Stimulated activated CD8-positive, alpha-beta memory T cell treated with anti-CD3 and anti-CD28 coated beads, Interleukin-4, amount 100 ng/mL, for 1 hour (primary cell): ENCODE measurements at regions not wholly inside any gene's neighbourhood (a gene's known extent, or its start where the extent isn't known, plus 50 kb on each side); places are given as distances from the start of the nearest gene placed in this dataset.

Experiments
- DNase-seq, 2 donors: peaks; one replicate each; pipeline ENCODE4 v3.0.0-alpha.2; 2020; ENCODE audit warnings: low read depth in 2 of 2, low spot score in 1 of 2

GRCh38 chr6:165917576-165917975 lies 250.1 kb downstream of the TBXT start:
- DNase-seq = no peak

- DNase-seq = no peak
Measured at GRCh38 chr6:165915022-165915770, 252.2 kb upstream of the PDE10A start.

- no peak for DNase-seq
Measured at GRCh38 chr6:165913676-165914570, 250.9 kb upstream of the PDE10A start.

- no peak for DNase-seq
Measured at GRCh38 chr6:165910184-165910966, 247.3 kb upstream of the PDE10A start.

- no peak for DNase-seq
Measured at GRCh38 chr6:165906736-165907135, 243.7 kb upstream of the PDE10A start.

GRCh38 chr6:165905744-165906143 lies 242.7 kb upstream of the PDE10A start:
- DNase-seq = no peak

GRCh38 chr6:165900970-165901369 lies 237.9 kb upstream of the PDE10A start:
- no peak for DNase-seq

GRCh38 chr6:165899611-165900010 lies 236.6 kb upstream of the PDE10A start:
- no peak for DNase-seq

- no peak for DNase-seq
Measured at GRCh38 chr6:165895421-165896165, 232.6 kb upstream of the PDE10A start.

- no peak for DNase-seq
Measured at GRCh38 chr6:165894171-165894825, 231.3 kb upstream of the PDE10A start.

GRCh38 chr6:165893431-165893830 lies 230.4 kb upstream of the PDE10A start:
- no peak for DNase-seq

GRCh38 chr6:165891320-165891719 lies 228.3 kb upstream of the PDE10A start:
- DNase-seq = no peak

GRCh38 chr6:165890404-165890735 lies 227.3 kb upstream of the PDE10A start:
- no peak for DNase-seq

GRCh38 chr6:165889636-165890403 lies 226.8 kb upstream of the PDE10A start:
- DNase-seq = no peak

- no peak for DNase-seq
Measured at GRCh38 chr6:165886169-165886568, 223.1 kb upstream of the PDE10A start.

- peak in 1 of 2 donors; percentile 34 for DNase-seq
Measured at GRCh38 chr6:165884813-165885765, 222.0 kb upstream of the PDE10A start.

GRCh38 chr6:165883851-165884640 lies 221.0 kb upstream of the PDE10A start:
- DNase-seq = no peak

- DNase-seq = no peak
Measured at GRCh38 chr6:165881806-165882205, 218.8 kb upstream of the PDE10A start.
